ENCODE measurements at regions not wholly inside any gene's neighbourhood (a gene's known extent, or its start where the extent isn't known, plus 50 kb on each side); places are given as distances from the start of the nearest gene placed in this dataset.

DNA sequence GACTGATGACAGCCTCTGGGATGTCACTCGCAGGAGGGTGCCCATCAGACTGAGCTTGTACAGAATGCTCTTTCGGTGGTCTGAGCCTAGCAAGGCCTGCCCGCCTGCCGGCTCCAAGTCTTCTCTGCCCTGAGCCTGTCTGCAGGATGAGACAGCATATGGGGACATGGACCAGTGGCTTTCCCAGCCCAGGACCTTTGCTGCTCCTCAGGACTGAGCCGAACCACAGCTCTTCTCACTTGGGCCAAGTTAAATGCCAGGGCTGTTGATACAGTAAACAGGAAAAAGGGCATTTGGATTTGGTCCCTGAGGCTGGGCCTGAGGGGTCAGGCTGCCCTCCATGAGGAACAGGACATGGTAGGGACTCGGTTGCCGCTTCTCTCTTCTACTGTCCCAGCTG is 64.3 kb upstream of the EPS8L3 start:
- Histone ChIP-seq H3K4me3 (ENCODE audit: low read depth, low read length) (no peak overlapping the region), H3K4me1 (no peaks in the 10 kb centered on the region), H3K36me3 (no peaks in the 10 kb centered on the region), H3K27me3 (no peaks in the 10 kb centered on the region), H3K9me3 (no peaks in the 10 kb centered on the region; the same call in 1 of the 2 replicates)
- DNase-seq = no peak
- TF ChIP-seq, protein P1, sequence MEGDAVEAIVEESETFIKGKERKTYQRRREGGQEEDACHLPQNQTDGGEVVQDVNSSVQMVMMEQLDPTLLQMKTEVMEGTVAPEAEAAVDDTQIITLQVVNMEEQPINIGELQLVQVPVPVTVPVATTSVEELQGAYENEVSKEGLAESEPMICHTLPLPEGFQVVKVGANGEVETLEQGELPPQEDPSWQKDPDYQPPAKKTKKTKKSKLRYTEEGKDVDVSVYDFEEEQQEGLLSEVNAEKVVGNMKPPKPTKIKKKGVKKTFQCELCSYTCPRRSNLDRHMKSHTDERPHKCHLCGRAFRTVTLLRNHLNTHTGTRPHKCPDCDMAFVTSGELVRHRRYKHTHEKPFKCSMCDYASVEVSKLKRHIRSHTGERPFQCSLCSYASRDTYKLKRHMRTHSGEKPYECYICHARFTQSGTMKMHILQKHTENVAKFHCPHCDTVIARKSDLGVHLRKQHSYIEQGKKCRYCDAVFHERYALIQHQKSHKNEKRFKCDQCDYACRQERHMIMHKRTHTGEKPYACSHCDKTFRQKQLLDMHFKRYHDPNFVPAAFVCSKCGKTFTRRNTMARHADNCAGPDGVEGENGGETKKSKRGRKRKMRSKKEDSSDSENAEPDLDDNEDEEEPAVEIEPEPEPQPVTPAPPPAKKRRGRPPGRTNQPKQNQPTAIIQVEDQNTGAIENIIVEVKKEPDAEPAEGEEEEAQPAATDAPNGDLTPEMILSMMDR (IDR thresholded peaks at IDR 0.05; ENCODE audit: low read depth, low read length) = no peak

DNA sequence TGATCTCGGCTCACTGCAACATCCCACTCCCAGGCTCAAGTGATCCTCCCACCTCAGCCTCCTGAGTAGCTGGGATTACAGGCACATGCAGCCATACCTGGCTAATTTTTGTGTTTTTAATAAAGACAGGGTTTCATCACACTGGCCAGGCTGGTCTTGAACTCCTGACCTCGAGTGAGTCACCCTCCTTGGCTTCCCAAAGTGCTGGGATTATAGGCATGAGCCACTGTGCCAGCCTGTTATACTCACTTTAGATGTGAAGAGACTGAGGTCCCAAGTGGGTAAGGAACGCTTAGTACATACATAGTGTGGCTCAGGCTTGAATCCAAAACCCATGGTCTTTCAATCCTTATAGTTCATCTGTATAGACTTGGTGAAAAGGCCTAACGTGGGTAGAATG is 63.7 kb upstream of the EPS8L3 start:
- Histone ChIP-seq H3K4me1 (no peaks in the 10 kb centered on the region), H3K4me3 (ENCODE audit: low read depth, low read length) (no peak overlapping the region)

DNA sequence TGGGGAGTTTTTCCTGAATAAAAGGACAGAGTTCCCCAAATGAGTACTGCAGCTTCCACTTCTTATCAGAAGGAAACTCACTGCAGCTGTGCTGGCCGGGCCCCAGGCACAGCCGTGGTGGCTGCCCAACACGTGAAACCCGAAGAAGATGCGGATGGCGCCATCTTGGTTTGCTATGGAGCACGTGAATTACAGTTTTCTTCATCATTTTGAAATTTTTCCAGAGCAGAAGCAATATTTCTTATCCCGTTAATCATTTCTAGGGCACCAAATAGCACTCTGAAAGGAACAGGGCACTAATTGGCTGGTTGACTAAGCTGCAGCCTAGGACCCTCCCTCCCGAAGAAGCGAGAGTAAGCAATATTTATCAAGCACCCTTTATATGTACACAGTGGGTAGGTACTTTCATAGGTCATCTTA is 63.2 kb upstream of the EPS8L3 start:
- no peak overlapping the region for H3K4me3 ChIP-seq (ENCODE audit: low read depth, low read length)

More for the DNA sequence above, 63.7 kb upstream of the EPS8L3 start:
- H3K36me3 ChIP-seq = no peaks in the 10 kb centered on the region
- TF ChIP-seq, protein P1 (IDR thresholded peaks at IDR 0.05; ENCODE audit: low read depth, low read length) = no peak
- DNase-seq = no peak
- H3K27me3 ChIP-seq = no peaks in the 10 kb centered on the region
- H3K9me3 ChIP-seq = no peaks in the 10 kb centered on the region; the same call in 1 of the 2 replicates

DNA sequence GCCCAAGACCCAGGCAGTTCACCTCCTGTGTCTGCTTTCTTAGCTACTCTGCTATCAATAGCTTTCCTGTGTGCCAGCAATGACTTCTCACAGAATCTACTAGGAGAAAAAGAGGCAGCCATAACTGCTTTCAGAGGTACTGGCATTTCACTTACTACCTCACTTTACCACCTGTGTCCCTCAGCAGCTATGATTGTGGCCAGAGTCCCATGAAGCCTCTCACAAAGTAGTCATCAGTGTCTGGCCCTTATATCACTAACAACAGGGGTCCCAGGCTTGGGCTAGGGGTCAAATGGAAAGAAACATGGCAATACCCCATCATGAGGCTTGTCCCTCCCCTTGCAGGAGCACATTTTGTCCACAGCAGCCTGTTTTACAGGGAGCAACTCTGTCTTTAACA is 62.7 kb upstream of the EPS8L3 start:
- no peak for DNase-seq
- TF ChIP-seq, protein P1 (IDR thresholded peaks at IDR 0.05; ENCODE audit: low read depth, low read length) = no peak
- H3K9me3 ChIP-seq = no peaks in the 10 kb centered on the region
- H3K4me3 ChIP-seq (ENCODE audit: low read depth, low read length) = no peak overlapping the region
- no peaks in the 10 kb centered on the region for H3K36me3 ChIP-seq
- no peaks in the 10 kb centered on the region for H3K4me1 ChIP-seq
- H3K27me3 ChIP-seq = no peaks in the 10 kb centered on the region

More for the DNA sequence above, 63.2 kb upstream of the EPS8L3 start:
- no peaks in the 10 kb centered on the region for H3K9me3 ChIP-seq
- DNase-seq = no peak
- H3K4me1 ChIP-seq = no peaks in the 10 kb centered on the region
- H3K36me3 ChIP-seq = no peaks in the 10 kb centered on the region
- H3K27me3 ChIP-seq = no peaks in the 10 kb centered on the region
- TF ChIP-seq, protein P1 (IDR thresholded peaks at IDR 0.05; ENCODE audit: low read depth, low read length) = no peak

DNA sequence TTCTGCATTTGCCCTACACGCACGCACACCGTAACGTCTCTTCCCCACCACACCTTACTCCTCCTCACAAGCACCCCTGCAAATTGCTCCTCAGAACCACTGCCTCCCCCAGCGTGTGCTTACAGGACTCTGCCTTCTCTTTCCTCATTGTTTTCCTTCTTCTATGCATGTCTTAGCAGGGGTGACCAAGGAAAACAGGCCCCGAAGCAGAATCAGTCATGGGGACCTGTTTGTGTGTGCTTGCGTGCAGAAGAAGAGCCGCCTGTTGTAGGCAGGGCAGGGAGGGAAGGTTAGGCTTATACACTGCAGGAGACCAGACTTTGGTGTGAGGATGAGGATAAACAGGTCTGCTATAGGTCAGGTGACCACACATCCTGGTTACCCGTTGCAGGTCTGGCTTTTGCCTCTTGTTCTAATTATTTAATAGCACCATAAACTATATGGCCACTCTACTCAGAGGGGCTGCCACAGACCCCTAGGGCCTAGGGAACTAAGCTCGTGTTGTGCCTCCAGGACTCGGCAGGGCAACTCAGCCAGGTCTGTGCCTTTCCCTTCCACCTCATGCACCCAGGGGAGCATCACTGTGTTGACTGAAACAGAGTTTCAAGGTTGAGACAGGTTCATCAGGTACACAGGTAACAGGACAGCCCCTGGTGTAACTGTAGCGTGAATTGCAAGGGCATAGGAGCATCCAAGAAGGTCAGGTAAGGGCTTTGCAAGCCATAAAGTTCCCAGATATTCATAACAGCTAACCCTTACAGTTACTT is 60.8 kb upstream of the EPS8L3 start:
- Histone ChIP-seq H3K4me3 (ENCODE audit: low read depth, low read length) (no peak overlapping the region), H3K4me1 (no peaks in the 10 kb centered on the region), H3K36me3 (no peaks in the 10 kb centered on the region), H3K9me3 (no peaks in the 10 kb centered on the region), H3K27me3 (no peaks in the 10 kb centered on the region)
- DNase-seq = no peak
- TF ChIP-seq, protein P1 (IDR thresholded peaks at IDR 0.05; ENCODE audit: low read depth, low read length) = no peak
